ENCODE measurements at regions not wholly inside any gene's neighbourhood (a gene's known extent, or its start where the extent isn't known, plus 50 kb on each side); places are given as distances from the start of the nearest gene placed in this dataset.
"Not testable (repeated sequence)": the region's sequence is repeated elsewhere in the genome, so short reads cannot be mapped to it uniquely, and the experiment has no call there.

DNA sequence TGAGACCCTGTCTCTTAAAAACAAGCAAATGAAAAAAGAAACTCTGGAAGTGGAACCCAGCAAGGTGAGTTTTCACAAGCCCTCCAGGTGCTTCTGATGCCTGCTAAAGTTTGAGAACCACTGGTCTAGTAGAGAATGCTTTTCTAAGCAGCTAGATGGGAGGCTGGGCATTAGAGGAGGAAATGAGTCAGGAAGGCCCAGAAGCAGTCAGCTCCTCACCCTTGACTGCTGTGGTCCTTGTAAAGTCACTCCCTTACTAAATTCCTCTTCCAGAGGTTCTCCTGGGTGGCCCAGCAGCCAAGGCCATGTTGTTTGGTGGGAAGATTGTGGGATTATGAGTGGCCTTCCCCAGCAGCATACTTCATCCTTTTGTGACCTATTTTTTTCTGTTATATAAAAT is 52.0 kb upstream of the FYN start:
- no peak for DNase-seq (ENCODE audit: low spot score)

DNA sequence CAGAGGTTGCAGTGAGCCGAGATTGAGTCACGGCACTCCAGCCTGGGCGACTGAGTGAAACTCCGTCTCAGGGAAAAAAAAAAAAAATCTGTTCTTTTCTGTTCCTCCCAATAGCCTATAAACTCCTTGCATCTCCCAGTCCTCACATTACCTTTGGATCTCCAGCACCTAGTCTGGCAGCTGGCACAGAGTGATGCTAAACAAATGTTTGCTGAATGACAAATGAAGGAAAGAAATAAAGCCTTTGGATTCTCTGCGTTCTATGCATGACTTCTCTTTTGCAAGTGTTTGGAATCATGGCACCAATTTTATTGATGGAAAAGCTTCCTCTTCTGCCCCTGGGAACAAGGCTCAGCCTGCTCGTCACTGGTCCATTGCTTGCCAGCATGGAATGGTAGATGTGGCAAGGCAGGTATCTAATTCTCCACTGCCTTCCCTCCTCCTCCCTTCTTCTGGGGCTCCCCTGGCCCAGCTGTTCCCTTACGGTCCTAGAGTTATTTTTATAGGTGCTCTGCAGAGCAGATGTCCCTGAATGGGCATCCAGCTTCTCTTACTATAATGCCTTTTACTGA is 53.6 kb upstream of the FYN start:
- DNase-seq (ENCODE audit: low spot score) = no peak

DNA sequence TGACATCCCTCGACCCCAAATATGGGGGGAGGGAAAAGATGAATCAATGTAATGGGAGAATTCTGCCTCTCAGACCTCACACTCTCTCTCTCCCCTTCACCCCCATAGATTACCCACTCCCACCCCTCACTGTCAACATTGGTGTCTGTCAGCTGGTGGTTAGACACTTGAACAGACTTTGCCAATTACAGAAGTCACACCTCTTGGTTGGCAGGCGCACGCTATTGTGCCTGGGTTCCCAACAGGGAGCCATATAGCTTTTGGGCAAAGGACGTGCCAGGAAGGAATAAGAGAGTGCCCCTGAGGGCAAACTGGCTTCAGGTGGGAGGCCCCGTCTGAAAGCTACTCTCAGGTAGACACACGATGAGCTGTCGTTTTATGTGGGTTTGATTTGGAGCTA is 54.1 kb upstream of the FYN start:
- no peak for DNase-seq (ENCODE audit: low spot score)

- no peak for DNase-seq (ENCODE audit: low spot score)
Observed at GRCh38 chr6:111928139-111928538, 54.9 kb upstream of the FYN start.

GRCh38 chr6:111934611-111935010 is 61.4 kb upstream of the FYN start:
- not testable (repeated sequence) for DNase-seq (ENCODE audit: low spot score)

DNA sequence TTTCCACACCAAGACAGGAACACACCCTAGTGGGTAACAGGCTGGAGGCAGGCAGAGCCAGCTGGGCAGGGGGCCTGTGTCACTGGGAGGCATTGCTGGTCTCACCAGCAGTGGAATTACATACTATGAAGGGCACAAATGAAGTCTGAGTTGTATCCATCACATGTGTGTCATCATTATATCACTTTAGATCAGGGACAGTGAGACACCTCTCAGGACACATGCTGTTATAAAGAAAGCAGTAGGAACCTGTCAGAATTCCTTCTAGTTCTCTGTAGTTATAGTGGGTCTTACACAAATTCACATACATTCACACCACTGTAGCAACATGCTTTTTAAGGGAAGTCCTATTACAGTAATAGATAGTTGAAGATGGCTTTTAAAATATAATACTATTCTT is 63.5 kb upstream of the FYN start:
- DNase-seq (ENCODE audit: low spot score) = no peak

DNA sequence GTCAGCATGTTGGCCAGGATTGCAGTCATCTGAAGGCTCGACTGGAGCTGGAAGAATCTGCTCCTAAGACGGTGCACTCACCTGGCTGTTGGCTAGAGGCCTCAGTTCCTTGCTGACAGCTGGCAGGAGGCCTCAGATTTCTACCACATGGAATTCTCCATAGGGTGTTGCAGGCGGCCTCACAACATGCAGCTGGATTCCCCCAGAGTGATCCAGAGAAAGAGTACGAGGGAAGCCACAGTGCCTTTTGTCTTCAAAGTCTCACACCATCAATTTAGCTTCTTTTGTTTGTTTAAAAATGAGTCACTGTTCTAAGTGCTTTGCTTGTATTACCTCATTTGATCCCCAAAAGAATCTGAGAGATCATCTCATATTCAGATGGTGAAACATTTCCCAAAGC is 65.5 kb upstream of the FYN start:
- no peak for DNase-seq (ENCODE audit: low spot score)

- DNase-seq (ENCODE audit: low spot score) = no peak
Observed at GRCh38 chr6:111939902-111940301, 66.7 kb upstream of the FYN start.

- DNase-seq (ENCODE audit: low spot score) = no peak
Observed at GRCh38 chr6:111940801-111941200, 67.5 kb upstream of the FYN start.

- no peak for DNase-seq (ENCODE audit: low spot score)
Observed at GRCh38 chr6:111941686-111942330, 68.6 kb upstream of the FYN start.

DNA sequence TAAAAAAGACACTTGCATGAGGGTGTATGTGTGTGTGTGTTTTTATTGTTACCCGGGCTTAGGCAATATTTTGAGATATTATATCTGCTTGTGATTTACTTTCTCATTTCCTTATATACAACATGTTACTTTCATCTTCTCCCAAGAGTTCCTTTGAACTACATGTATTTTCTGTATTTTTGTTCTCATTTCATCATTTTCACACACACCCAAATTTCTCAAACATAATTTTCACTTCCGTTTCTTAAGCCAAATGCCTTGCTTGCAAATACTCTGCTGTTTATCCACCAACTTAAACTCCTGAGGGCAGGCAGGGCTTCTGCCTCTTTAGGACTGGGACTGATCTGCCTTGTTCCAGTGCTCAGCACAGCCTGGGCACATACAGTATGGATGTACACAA is 69.3 kb upstream of the FYN start:
- no peak for DNase-seq (ENCODE audit: low spot score)

- DNase-seq (ENCODE audit: low spot score) = no peak
Observed at GRCh38 chr6:111943266-111943665, 70.0 kb upstream of the FYN start.

- DNase-seq (ENCODE audit: low spot score) = no peak
Observed at GRCh38 chr6:111943726-111944125, 70.5 kb upstream of the FYN start.

GRCh38 chr6:111944541-111944940 is 71.3 kb upstream of the FYN start:
- no peak for DNase-seq (ENCODE audit: low spot score)

- DNase-seq (ENCODE audit: low spot score) = no peak
Observed at GRCh38 chr6:111949546-111949945, 76.3 kb upstream of the FYN start.

- not testable (repeated sequence) for DNase-seq (ENCODE audit: low spot score)
Observed at GRCh38 chr6:111949984-111950383, 76.7 kb upstream of the FYN start.

- no peak for DNase-seq (ENCODE audit: low spot score)
Observed at GRCh38 chr6:111950661-111951496, 77.6 kb upstream of the FYN start.

DNA sequence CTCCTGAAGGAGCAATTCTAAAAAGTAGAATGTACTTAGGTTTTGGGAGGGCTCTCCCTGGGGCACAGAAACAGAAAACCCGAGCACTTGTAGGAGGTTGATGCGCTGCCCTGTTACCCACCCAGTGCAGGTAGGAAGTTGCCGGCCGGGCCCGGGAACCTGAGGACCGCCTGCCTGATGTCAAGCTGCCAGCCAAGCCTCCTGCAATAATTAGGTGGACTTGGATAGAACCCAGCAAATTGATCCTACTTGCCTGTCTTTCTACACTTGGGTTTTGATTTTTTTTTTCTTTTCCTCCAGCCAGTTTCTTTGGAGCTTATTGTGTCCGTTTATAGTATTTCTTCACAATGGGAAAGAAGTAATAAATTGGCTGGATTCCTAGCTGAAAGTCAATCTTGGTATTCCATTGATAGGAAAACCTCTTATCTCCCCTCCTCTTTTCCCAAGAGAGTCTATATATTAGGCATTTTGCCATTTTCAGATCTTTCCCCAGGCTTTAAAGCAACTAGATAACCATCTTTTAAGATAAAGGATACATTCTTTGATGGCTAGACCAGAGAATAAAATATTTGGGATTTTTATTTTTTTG is 78.3 kb upstream of the FYN start:
- DNase-seq (ENCODE audit: low spot score) = no peak

DNA sequence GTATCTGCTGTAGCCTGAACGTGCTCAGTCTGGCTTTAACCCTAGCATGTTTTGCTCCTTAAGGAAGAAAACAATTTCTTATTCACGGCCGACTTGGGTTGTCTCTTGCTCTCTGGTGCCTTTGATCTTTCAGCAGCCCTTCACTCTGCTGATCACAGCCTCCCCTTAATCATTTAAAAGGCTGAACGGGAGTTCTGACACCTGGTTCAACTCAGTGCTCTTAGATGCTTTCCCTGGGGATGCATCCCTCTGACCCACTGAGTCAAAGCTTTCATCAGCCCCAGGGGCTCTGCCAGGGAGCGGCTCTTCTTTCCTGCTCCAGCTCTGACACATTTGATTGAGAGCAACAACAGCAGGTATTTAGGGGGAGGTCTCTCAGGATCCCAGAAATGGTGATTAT is 79.0 kb upstream of the FYN start:
- DNase-seq (ENCODE audit: low spot score) = no peak

DNA sequence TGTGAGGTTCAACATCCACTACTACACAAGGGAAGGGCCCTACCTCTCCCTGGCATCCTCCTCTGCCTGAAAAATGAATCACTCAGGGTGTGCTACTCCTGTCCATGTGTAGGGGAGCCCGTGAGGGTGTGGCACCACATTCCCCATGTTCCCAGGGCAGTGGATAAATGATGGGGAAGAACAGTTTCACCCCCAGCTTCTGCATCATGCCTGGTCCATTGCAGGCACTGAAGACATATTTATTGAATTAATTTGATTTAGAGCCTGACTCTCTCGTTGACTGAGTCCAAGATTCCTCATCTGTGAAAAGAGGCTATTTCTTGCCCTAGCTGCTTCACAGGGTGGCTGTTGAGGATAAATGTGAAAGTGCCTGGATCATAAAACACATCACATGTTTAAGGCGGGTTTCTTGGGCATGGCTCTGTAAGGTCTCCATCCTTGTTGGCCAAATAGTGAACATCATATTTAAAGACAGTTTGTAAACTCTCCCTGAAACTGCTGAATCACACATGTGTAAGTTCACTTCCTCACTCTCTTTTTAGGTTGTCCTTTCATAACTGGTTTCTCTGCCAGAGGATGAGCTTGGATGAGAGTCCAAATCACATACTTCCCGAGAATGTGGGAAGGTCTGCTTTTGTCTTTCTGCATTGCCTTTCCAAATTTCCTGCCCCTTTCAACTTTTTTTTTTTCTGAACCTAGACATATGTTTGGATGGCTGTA is 79.7 kb upstream of the FYN start:
- no peak for DNase-seq (ENCODE audit: low spot score)

GRCh38 chr6:111956098-111956497 is 82.8 kb upstream of the FYN start:
- no peak for DNase-seq (ENCODE audit: low spot score)

DNA sequence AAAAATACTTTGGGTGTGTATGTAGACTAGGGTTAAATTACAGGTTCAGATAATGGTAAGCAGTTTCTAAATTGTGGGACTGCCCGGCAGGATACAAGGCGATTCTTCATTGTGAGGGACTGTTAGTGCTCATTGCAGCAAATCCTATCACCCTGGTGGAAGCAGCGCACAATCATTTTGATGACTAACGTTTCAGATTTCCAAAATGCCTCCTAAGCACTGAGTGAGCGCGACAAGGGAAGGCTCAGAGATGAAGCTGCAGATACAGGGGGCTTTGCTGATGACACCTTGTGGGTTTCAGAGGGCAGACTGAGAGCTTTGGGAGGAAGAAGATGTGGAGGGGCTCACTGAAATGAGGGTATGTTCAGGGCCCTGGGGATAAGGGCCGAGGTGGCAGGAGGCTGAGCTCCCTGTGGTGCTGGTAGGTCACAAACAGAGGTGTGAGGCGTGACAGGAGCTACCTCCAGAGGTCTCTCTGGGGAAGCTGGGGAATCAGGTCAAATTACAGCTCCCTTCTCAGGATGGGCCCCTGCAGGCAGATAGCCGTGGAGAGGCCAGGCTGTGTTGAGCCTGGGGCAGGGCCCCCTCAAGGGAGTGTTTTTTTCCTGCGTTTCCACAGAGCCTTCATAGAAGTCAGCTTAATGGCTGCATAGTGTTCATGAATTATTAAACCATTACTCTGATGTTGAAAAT is 84.5 kb upstream of the FYN start:
- no peak for DNase-seq (ENCODE audit: low spot score)

Measured in CD4-positive, alpha-beta T cell treated with Interleukin-2 at 100 ng/mL for 4 hours (primary cell).